ENCODE measurements at regions not wholly inside any gene's neighbourhood (a gene's known extent, or its start where the extent isn't known, plus 50 kb on each side); places are given as distances from the start of the nearest gene placed in this dataset.

GRCh38 chr2:145975406-145975805, 1455.5 kb upstream of the ZEB2 start:
- TF ChIP-seq ZNF571 (tag by site-specific recombination; IDR thresholded peaks at IDR 0.05) = no peak
- no peak for TF ChIP-seq ZNF701 (tag by site-specific recombination; IDR thresholded peaks at IDR 0.05)
- no peak for TF ChIP-seq ZNF335 (tag by site-specific recombination; conservative IDR thresholded peaks at IDR 0.05)
- TF ChIP-seq, protein P1, sequence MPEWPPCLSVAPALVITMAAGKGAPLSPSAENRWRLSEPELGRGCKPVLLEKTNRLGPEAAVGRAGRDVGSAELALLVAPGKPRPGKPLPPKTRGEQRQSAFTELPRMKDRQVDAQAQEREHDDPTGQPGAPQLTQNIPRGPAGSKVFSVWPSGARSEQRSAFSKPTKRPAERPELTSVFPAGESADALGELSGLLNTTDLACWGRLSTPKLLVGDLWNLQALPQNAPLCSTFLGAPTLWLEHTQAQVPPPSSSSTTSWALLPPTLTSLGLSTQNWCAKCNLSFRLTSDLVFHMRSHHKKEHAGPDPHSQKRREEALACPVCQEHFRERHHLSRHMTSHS (tag by site-specific recombination; IDR thresholded peaks at IDR 0.05) = no peak
- TF ChIP-seq, protein P2, sequence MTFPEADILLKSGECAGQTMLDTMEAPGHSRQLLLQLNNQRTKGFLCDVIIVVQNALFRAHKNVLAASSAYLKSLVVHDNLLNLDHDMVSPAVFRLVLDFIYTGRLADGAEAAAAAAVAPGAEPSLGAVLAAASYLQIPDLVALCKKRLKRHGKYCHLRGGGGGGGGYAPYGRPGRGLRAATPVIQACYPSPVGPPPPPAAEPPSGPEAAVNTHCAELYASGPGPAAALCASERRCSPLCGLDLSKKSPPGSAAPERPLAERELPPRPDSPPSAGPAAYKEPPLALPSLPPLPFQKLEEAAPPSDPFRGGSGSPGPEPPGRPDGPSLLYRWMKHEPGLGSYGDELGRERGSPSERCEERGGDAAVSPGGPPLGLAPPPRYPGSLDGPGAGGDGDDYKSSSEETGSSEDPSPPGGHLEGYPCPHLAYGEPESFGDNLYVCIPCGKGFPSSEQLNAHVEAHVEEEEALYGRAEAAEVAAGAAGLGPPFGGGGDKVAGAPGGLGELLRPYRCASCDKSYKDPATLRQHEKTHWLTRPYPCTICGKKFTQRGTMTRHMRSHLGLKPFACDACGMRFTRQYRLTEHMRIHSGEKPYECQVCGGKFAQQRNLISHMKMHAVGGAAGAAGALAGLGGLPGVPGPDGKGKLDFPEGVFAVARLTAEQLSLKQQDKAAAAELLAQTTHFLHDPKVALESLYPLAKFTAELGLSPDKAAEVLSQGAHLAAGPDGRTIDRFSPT (tag by site-specific recombination; IDR thresholded peaks at IDR 0.05) = no peak
- no peak for TF ChIP-seq ZNF610 (tag by site-specific recombination; IDR thresholded peaks at IDR 0.05; ENCODE audit: borderline replicate concordance)
- TF ChIP-seq, protein P3, sequence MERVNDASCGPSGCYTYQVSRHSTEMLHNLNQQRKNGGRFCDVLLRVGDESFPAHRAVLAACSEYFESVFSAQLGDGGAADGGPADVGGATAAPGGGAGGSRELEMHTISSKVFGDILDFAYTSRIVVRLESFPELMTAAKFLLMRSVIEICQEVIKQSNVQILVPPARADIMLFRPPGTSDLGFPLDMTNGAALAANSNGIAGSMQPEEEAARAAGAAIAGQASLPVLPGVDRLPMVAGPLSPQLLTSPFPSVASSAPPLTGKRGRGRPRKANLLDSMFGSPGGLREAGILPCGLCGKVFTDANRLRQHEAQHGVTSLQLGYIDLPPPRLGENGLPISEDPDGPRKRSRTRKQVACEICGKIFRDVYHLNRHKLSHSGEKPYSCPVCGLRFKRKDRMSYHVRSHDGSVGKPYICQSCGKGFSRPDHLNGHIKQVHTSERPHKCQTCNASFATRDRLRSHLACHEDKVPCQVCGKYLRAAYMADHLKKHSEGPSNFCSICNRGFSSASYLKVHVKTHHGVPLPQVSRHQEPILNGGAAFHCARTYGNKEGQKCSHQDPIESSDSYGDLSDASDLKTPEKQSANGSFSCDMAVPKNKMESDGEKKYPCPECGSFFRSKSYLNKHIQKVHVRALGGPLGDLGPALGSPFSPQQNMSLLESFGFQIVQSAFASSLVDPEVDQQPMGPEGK (tag by site-specific recombination; IDR thresholded peaks at IDR 0.05) = no peak
- TF ChIP-seq ZNF416 (tag by site-specific recombination; IDR thresholded peaks at IDR 0.05) = no peak
- no peak for TF ChIP-seq ZSCAN4 (tag by site-specific recombination; IDR thresholded peaks at IDR 0.05)
- TF ChIP-seq ZNF37A (tag by site-specific recombination; IDR thresholded peaks at IDR 0.05) = no peak
- TF ChIP-seq, protein P4, sequence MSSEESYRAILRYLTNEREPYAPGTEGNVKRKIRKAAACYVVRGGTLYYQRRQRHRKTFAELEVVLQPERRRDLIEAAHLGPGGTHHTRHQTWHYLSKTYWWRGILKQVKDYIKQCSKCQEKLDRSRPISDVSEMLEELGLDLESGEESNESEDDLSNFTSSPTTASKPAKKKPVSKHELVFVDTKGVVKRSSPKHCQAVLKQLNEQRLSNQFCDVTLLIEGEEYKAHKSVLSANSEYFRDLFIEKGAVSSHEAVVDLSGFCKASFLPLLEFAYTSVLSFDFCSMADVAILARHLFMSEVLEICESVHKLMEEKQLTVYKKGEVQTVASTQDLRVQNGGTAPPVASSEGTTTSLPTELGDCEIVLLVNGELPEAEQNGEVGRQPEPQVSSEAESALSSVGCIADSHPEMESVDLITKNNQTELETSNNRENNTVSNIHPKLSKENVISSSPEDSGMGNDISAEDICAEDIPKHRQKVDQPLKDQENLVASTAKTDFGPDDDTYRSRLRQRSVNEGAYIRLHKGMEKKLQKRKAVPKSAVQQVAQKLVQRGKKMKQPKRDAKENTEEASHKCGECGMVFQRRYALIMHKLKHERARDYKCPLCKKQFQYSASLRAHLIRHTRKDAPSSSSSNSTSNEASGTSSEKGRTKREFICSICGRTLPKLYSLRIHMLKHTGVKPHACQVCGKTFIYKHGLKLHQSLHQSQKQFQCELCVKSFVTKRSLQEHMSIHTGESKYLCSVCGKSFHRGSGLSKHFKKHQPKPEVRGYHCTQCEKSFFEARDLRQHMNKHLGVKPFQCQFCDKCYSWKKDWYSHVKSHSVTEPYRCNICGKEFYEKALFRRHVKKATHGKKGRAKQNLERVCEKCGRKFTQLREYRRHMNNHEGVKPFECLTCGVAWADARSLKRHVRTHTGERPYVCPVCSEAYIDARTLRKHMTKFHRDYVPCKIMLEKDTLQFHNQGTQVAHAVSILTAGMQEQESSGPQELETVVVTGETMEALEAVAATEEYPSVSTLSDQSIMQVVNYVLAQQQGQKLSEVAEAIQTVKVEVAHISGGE (tag by site-specific recombination; conservative IDR thresholded peaks at IDR 0.05; ENCODE audit: low read depth) = no peak
- TF ChIP-seq ZBTB49 (tag by site-specific recombination; IDR thresholded peaks at IDR 0.05; ENCODE audit: low read depth) = no peak
- TF ChIP-seq ZNF501 (tag by site-specific recombination; IDR thresholded peaks at IDR 0.05) = no peak
- TF ChIP-seq ZNF132 (tag by site-specific recombination; IDR thresholded peaks at IDR 0.05; ENCODE audit: borderline replicate concordance) = no peak
- TF ChIP-seq ZFP41 (tag by site-specific recombination; IDR thresholded peaks at IDR 0.05; ENCODE audit: borderline replicate concordance) = no peak
- no peak for TF ChIP-seq ZBTB21 (tag by site-specific recombination; IDR thresholded peaks at IDR 0.05)
- no peak for TF ChIP-seq MYNN (tag by site-specific recombination; IDR thresholded peaks at IDR 0.05; ENCODE audit: borderline replicate concordance)
- TF ChIP-seq ZNF530 (tag by site-specific recombination; IDR thresholded peaks at IDR 0.05; ENCODE audit: low read depth) = no peak
- no peak for TF ChIP-seq ZNF19 (tag by site-specific recombination; IDR thresholded peaks at IDR 0.05; ENCODE audit: low read depth)
- Histone ChIP-seq H3K4me3 (ENCODE audit: low read depth, low read length) (no peak overlapping the region), H3K9me3 (ENCODE audit: control insufficient read depth, insufficient read depth, low read depth, low read length) (no peaks in the 10 kb centered on the region), H3K27ac (ENCODE audit: extremely low read depth, low read depth, low read length) (no peak overlapping the region), H3K4me1 (ENCODE audit: control insufficient read depth, insufficient read depth, low read length) (no peaks in the 10 kb centered on the region), H3K36me3 (ENCODE audit: control insufficient read depth in 2 of 2, insufficient read depth in 1 of 2, low read length in 2 of 2) (no peaks in the 10 kb centered on the region)
- CTCF ChIA-PET = interaction anchor here (0.6 kb wide), 1 partner anchor 329 kb away, joined by 4 read pairs; no protein-coding TSS in a partner anchor
- POLR2A ChIA-PET = no interaction called here

Measured in HEK293 (cell line).